RWPE1 (cell line): ENCODE measurements at regions not wholly inside any gene's neighbourhood (a gene's known extent, or its start where the extent isn't known, plus 50 kb on each side); places are given as distances from the start of the nearest gene placed in this dataset.

Experiments
- CTCF ChIA-PET: fragments of 350-600 bp; sonication (Branson Sonifier 250); formaldehyde crosslinking; extraction: SDS; loops from one replicate; lab custom pipeline; 2021; lab: Yijun Ruan, JAX
- POLR2A ChIA-PET: fragments of 400-600 bp; formaldehyde crosslinking; extraction: SDS; loops from one replicate; lab custom pipeline; 2020; ENCODE audit warnings: antibody characterized with exemption; ENCODE audit not compliant: low non-redundant PET; lab: Yijun Ruan, JAX
- DNase-seq: peaks from one replicate; pipeline ENCODE4 v3.0.0; 2012; ENCODE audit warnings: low spot score
- H3K27ac ChIP-seq: fragments of 450-650 bp; 2 replicates; pipeline ENCODE4 v1.5.1; 2017
- TF ChIP-seq, protein P1 (sequence below): fragments of 450-650 bp; conservative IDR thresholded peaks from 2 replicates; pipeline ENCODE4 v1.5.1; 2017; ENCODE audit warnings: low read depth, mild to moderate bottlenecking

DNA sequence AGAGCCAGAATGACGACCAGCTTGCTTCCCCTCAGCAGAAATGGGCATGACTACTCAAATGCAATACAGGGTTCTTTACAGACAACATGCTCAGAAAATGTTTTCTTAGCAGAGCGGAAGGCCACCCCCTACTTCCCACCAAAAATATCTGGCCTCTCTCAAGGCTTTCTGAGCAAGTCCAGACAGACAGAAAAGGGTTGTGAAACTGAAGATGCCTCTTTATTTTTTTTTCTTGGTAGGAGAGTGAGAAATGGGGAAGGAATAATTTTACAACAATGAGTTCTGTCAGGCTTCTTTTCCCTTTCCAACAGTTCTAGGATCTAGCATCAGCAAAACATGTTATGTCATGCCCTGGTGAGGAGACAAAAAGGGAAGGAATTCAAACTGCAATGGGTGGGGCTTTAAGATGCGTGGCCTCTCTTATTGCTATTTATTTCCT, 172.0 kb upstream of the CAMK1G start:
- TF ChIP-seq, protein P1, sequence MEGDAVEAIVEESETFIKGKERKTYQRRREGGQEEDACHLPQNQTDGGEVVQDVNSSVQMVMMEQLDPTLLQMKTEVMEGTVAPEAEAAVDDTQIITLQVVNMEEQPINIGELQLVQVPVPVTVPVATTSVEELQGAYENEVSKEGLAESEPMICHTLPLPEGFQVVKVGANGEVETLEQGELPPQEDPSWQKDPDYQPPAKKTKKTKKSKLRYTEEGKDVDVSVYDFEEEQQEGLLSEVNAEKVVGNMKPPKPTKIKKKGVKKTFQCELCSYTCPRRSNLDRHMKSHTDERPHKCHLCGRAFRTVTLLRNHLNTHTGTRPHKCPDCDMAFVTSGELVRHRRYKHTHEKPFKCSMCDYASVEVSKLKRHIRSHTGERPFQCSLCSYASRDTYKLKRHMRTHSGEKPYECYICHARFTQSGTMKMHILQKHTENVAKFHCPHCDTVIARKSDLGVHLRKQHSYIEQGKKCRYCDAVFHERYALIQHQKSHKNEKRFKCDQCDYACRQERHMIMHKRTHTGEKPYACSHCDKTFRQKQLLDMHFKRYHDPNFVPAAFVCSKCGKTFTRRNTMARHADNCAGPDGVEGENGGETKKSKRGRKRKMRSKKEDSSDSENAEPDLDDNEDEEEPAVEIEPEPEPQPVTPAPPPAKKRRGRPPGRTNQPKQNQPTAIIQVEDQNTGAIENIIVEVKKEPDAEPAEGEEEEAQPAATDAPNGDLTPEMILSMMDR: no peak
- peak overlapping the region; percentile 99 for H3K27ac ChIP-seq
- CTCF ChIA-PET: no interaction called here
- POLR2A ChIA-PET: interaction anchor here (2.4 kb wide), 1 partner anchor 17 kb away, joined by 15 read pairs; no protein-coding TSS in a partner anchor
- peak; percentile 86 for DNase-seq

DNA sequence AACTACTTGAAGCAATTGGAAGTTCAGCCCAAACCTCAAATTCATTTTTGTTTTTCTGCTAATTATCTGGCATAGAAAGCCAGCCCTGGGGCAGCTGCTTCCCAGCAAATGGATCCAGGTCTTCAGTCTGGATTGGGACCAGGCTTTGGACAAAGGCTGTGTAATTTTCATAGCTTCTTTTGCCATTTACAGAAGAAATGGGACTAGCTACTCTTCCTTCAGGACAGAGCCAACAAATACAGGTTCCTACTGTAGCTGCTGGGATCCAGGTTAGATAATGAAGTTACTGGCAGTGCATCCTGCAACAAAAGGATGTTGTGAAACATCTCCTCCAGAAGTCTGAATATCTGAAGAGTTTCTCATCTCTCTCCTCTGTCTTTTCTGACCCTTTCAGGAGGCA, 171.5 kb upstream of the CAMK1G start:
- CTCF ChIA-PET: interaction anchor here (0.5 kb wide), 1 partner anchor 16 kb away, joined by 3 read pairs; no protein-coding TSS in a partner anchor
- H3K27ac ChIP-seq: peak overlapping the region; percentile 99
- POLR2A ChIA-PET: interaction anchor here (0.6 to 2.4 kb wide), 2 partner anchors 16 to 19 kb away, joined by 3 to 15 read pairs; no protein-coding TSS in a partner anchor
- DNase-seq: no peak
- TF ChIP-seq, protein P1: no peak

DNA sequence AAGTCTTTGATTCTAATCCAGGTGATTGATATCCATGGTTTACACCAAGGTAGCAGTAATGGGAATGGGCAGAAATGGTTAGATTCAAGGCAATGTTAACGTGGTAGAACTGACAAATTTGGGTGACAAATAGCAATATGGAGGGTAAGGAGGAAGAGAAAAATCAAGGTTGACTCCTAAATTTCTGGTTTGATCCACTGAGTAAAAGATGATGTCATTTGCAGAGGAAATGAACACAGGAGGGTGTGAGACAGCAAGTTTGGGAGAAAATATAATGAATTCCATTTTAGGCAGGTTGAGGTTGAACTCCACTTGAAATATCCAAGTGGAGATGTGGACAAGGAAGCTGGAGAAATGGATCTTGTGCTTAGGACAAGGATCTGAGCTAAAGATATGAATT, 170.9 kb upstream of the CAMK1G start:
- CTCF ChIA-PET: interaction anchor here (0.5 to 0.6 kb wide), 2 partner anchors 15 to 306 kb away, joined by 3 read pairs; no protein-coding TSS in a partner anchor
- no peak for DNase-seq

DNA sequence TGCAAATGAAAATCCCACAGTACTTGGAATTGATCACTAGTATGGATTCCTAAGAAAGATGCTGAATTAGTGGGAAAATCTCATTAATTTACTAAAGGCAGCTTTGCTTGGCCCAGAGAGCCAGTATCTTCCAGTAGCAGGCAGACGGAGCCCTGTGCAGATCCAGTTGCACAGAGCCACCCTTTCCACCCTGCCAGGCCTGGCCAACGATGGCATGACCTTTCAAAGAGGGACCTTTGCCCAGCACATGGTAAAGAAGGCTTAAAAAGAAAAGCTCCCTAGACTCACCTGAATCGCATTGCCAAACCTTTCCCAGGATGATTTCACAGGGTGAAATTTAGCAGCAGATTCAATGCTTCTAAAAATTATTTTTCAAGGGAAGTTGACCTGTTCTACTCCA, 170.5 kb upstream of the CAMK1G start:
- ChIA-PET POLR2A (interaction anchor here (2.4 kb wide), 1 partner anchor 15 kb away, joined by 15 read pairs; no protein-coding TSS in a partner anchor), CTCF (interaction anchor here (0.6 kb wide), 1 partner anchor 307 kb away, joined by 3 read pairs; no protein-coding TSS in a partner anchor)
- DNase-seq: no peak
- H3K27ac ChIP-seq: peak overlapping the region; percentile 99
- TF ChIP-seq, protein P1: no peak

More for the DNA sequence above, 170.9 kb upstream of the CAMK1G start:
- POLR2A ChIA-PET: interaction anchor here (0.6 to 2.4 kb wide), 2 partner anchors 16 to 19 kb away, joined by 3 to 15 read pairs; no protein-coding TSS in a partner anchor
- TF ChIP-seq, protein P1: no peak
- H3K27ac ChIP-seq: peak overlapping the region; percentile 99

DNA sequence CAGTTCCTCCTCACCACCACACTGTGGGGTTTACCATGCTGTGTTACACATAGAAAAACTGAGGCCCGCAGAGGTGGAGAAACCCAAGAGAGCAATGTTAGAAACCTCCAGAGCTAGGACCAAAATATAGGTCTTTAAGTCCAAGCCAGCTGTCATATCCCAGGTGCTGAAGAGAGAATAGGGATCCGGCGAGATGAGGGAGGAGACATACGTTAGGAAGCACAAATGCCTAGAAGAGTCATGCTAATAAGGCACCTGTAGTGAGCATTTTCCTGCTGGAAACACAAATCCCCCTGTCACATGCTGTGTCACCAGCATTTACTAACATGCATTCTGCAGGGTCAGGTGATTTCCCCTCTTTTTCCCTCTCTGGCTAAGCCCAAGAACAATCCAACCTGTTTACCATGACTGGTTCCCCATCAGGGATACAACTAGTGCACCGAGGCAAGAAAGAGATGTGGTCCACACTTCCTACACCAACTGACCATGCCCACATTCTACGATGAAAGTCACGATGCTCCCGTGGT, 168.6 kb upstream of the CAMK1G start:
- DNase-seq: no peak
- H3K27ac ChIP-seq: peak overlapping the region; percentile 92
- ChIA-PET CTCF (no interaction called here), POLR2A (interaction anchor here (1.7 to 3.4 kb wide), 3 partner anchors 10 to 31 kb away, joined by 4 to 67 read pairs (median 14); no protein-coding TSS in a partner anchor)
- TF ChIP-seq, protein P1: no peak

DNA sequence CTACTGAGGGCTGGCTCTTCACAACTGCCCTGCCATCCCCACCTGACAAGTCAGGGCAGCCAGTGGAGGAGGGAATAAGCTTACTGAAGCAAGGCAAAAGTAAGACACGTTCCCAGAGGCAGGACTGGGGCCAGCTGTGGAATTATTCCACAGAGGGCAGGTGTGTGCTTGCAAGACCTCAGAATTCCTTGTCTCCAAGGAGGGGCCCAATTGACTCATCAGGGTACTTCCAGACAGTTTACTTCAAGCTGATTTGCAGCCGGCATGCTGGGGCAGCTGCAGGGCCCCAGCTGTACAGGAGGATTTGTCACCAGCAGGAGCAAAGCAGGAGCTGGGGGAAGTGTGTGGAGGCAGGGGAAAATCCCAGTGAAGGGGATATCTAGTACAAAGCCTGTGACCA, 167.5 kb upstream of the CAMK1G start:
- TF ChIP-seq, protein P1: no peak
- ChIA-PET CTCF (interaction anchor here (0.9 kb wide), 1 partner anchor 9 kb away, joined by 3 read pairs; no protein-coding TSS in a partner anchor), POLR2A (interaction anchor here (0.5 to 3.4 kb wide), 6 partner anchors 11 to 96 kb away, joined by 3 to 67 read pairs (median 6); no protein-coding TSS in a partner anchor)
- DNase-seq: peak; percentile 99
- peak overlapping the region; percentile 92 for H3K27ac ChIP-seq
